ENCODE measurements at regions not wholly inside any gene's neighbourhood (a gene's known extent, or its start where the extent isn't known, plus 50 kb on each side); places are given as distances from the start of the nearest gene placed in this dataset.

DNA sequence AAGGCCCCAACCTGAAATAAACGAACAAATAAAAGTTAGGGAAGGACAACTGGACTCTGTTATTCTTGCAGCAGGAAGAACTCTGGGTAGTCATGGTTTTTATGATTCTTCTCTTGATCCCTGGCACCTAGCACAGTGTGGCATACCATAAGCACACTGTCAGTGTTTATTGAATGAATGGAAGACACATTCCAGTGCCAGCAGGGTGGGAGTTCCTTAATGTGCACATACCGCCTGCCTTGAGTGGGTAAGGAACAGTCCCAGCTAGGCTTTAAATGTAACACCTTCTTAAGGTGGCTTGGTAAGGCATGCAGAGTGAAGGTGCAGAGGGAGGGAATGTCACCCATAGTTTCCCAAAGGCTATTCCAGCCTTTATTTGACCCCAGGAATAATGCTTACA lies 162.9 kb upstream of the CEP162 start:
- TF ChIP-seq, protein P1, sequence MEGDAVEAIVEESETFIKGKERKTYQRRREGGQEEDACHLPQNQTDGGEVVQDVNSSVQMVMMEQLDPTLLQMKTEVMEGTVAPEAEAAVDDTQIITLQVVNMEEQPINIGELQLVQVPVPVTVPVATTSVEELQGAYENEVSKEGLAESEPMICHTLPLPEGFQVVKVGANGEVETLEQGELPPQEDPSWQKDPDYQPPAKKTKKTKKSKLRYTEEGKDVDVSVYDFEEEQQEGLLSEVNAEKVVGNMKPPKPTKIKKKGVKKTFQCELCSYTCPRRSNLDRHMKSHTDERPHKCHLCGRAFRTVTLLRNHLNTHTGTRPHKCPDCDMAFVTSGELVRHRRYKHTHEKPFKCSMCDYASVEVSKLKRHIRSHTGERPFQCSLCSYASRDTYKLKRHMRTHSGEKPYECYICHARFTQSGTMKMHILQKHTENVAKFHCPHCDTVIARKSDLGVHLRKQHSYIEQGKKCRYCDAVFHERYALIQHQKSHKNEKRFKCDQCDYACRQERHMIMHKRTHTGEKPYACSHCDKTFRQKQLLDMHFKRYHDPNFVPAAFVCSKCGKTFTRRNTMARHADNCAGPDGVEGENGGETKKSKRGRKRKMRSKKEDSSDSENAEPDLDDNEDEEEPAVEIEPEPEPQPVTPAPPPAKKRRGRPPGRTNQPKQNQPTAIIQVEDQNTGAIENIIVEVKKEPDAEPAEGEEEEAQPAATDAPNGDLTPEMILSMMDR (IDR thresholded peaks at IDR 0.05; ENCODE audit: low read depth, low read length, poor library complexity, severe bottlenecking) = no peak
- no peak for TF ChIP-seq EZH2phosphoT487 (IDR thresholded peaks at IDR 0.05; ENCODE audit: borderline replicate concordance, low read length)
